RWPE1 (cell line): ENCODE measurements at regions not wholly inside any gene's neighbourhood (a gene's known extent, or its start where the extent isn't known, plus 50 kb on each side); places are given as distances from the start of the nearest gene placed in this dataset.

ENCODE experiments used
- CTCF ChIA-PET: fragments of 350-600 bp; sonication (Branson Sonifier 250); formaldehyde crosslinking; extraction: SDS; loops from one replicate; lab custom pipeline; 2021; lab: Yijun Ruan, JAX
- POLR2A ChIA-PET: fragments of 400-600 bp; formaldehyde crosslinking; extraction: SDS; loops from one replicate; lab custom pipeline; 2020; ENCODE audit warnings: antibody characterized with exemption; ENCODE audit not compliant: low non-redundant PET; lab: Yijun Ruan, JAX
- DNase-seq: peaks from one replicate; pipeline ENCODE4 v3.0.0; 2012; ENCODE audit warnings: low spot score
- H3K27ac ChIP-seq: fragments of 450-650 bp; 2 replicates; pipeline ENCODE4 v1.5.1; 2017
- TF ChIP-seq, protein P1 (sequence below): fragments of 450-650 bp; conservative IDR thresholded peaks from 2 replicates; pipeline ENCODE4 v1.5.1; 2017; ENCODE audit warnings: low read depth, mild to moderate bottlenecking

- CTCF ChIA-PET = interaction anchor here (0.6 kb wide), 1 partner anchor 522 kb away, joined by 3 read pairs; no protein-coding TSS in a partner anchor
- POLR2A ChIA-PET = no interaction called here
- H3K27ac ChIP-seq = no peak overlapping the region
- TF ChIP-seq, protein P1, sequence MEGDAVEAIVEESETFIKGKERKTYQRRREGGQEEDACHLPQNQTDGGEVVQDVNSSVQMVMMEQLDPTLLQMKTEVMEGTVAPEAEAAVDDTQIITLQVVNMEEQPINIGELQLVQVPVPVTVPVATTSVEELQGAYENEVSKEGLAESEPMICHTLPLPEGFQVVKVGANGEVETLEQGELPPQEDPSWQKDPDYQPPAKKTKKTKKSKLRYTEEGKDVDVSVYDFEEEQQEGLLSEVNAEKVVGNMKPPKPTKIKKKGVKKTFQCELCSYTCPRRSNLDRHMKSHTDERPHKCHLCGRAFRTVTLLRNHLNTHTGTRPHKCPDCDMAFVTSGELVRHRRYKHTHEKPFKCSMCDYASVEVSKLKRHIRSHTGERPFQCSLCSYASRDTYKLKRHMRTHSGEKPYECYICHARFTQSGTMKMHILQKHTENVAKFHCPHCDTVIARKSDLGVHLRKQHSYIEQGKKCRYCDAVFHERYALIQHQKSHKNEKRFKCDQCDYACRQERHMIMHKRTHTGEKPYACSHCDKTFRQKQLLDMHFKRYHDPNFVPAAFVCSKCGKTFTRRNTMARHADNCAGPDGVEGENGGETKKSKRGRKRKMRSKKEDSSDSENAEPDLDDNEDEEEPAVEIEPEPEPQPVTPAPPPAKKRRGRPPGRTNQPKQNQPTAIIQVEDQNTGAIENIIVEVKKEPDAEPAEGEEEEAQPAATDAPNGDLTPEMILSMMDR = no peak
- DNase-seq = no peak
Measured at GRCh38 chr1:178649582-178650350, 75.3 kb upstream of the RALGPS2 start.

DNA sequence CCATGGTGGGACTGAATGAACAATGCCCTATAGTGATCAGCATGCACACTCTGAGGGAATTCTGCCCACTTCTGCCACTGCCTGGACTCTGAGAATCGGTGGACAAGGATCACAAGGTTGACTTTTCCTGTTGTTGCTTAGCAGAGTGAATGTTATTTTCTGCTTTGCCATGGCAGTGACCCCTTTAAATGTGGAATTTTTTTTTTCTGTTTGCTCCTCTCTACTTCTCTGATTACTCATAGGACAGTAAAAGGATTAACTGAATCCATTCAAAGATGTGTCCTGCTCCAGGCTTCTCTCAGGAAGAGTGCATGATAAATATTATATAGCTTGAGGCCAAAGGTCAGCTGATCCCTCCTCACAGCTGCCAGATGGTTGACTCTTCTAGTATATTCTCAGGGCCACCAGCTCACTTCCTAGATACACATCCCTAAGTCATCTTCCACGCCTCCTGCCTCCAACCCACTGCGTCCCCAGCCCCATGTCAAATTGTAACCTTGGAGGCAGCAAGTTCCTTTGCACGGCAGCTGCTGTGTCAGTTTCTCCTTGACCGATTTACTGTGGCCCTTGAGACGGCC, 74.0 kb upstream of the RALGPS2 start:
- ChIA-PET CTCF (interaction anchor here (0.6 to 1.4 kb wide), 2 partner anchors 12 to 21 kb away, joined by 3 to 6 read pairs; no protein-coding TSS in a partner anchor), POLR2A (no interaction called here)
- DNase-seq = no peak
- H3K27ac ChIP-seq = no peak overlapping the region
- TF ChIP-seq, protein P1 = no peak

GRCh38 chr1:178651742-178652141, 73.3 kb upstream of the RALGPS2 start:
- CTCF ChIA-PET = interaction anchor here (0.6 to 1.4 kb wide), 2 partner anchors 13 to 21 kb away, joined by 3 to 6 read pairs; no protein-coding TSS in a partner anchor
- POLR2A ChIA-PET = no interaction called here
- DNase-seq = no peak
- TF ChIP-seq, protein P1 = no peak
- no peak overlapping the region for H3K27ac ChIP-seq

DNA sequence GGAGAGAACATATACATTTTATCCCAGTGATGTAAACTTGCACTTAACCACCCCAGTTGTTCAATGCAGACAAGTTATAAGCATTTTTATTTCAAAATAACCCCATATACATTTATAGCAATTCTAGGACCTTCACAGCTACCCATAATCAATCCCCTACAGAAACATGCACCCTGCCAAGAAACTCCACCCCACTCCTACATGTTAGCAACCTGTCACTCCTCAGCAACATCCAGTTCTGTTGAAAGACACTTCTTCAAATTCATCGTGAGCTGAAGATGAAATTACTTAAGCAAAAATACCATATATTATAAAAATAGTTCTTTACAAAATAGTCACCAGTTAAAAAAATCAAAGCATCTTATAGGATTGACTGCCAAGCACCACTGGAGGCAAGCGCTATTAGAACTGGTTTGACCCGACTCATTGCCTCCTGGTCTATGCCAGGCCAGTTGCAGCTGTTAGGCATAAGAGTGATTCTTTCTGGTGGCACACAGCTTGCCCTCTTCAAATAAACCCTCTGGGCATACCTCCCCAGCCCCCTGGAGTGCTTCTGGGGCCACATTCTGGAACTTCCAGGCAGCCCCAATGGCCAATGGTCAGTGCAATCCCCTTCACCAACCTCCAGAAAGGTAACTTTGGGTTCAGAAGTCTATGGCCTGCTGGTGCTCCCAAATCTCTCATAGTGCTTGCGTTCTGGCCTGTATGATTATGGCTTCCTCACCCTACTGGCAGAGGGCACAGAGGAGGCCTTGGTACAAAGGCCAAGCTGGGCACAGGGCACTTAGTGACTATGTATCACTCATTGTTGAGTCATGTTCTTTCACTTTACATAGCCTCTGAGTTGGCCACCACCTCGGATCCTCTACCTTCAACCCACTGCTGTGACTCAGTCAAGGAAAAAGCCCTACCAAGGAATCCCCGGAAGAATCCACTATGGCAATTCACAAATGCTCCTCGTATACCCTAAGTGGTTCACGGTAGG, 72.2 kb upstream of the RALGPS2 start:
- CTCF ChIA-PET = interaction anchor here (0.7 kb wide), 1 partner anchor 230 kb away, joined by 3 read pairs; no protein-coding TSS in a partner anchor
- POLR2A ChIA-PET = no interaction called here
- DNase-seq = peak; percentile 40
- H3K27ac ChIP-seq = no peak overlapping the region
- TF ChIP-seq, protein P1 = no peak

DNA sequence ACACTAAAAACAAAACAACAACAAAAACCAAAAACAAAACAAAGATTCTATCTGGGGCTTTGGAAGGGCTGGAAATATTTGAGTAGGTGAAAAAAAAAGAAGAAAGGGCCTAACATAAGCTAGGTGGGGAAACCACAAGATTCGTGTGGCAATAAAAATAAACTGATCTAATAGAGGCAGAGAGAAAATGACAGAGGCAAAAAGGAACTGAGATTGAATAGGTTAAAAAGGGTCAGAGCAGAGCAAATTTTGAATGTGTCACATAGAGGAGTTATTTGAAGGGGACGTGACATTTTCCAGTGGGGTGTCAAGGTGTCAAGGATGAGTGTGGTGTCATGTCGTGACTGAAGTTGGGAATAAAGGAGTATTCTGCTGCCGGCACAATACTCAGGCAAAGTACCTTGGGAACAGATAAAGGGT, 65.2 kb upstream of the RALGPS2 start:
- ChIA-PET CTCF (interaction anchor here (0.8 kb wide), 1 partner anchor 26 kb away, joined by 5 read pairs; no protein-coding TSS in a partner anchor), POLR2A (no interaction called here)
- no peak for DNase-seq
- H3K27ac ChIP-seq = no peak overlapping the region
- TF ChIP-seq, protein P1 = no peak

DNA sequence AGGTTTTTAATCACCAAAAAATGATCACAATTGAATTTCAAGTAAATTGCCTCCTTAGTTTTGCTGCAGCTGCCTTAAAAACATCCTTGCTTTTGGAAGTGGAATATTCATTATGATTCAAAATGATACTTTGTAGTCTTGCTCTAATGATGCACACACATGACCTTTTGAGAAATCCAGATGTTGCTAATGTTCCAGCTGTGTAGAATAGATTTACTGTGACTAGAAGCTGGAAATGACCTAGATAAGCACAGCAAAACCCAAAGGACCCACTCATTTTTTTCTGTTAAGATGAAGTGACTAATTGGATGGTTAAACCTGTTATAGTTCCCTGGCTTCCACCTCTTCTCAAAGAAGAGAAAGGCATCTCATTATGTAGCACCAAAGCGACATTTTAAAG, 64.6 kb upstream of the RALGPS2 start:
- TF ChIP-seq, protein P1 = no peak
- ChIA-PET CTCF (no interaction called here), POLR2A (no interaction called here)
- no peak overlapping the region for H3K27ac ChIP-seq
- DNase-seq = no peak
